Esophagus squamous epithelium (tissue), 5 donors: ENCODE measurements at regions not wholly inside any gene's neighbourhood (a gene's known extent, or its start where the extent isn't known, plus 50 kb on each side); places are given as distances from the start of the nearest gene placed in this dataset.

Source experiments
- DNase-seq: peaks from one replicate; lab custom pipeline; 2025; lab: John Stamatoyannopoulos, UW
- H3K27ac ChIP-seq, 4 donors: fragments of 200-600 bp; sonication (generic); one replicate each; pipeline ENCODE4 v1.5.1; 2016 to 2019; ENCODE audit warnings: mild to moderate bottlenecking in 1 of 4
- H3K27me3 ChIP-seq, 4 donors: fragments of 200-600 bp; sonication (generic); 1 replicate in 3 of 4; 2 replicates in 1 of 4; pipeline versions ENCODE4 v1.5.1 to v1.6.0; 2017 to 2021; ENCODE audit warnings: antibody characterized with exemption in 1 of 4
- H3K36me3 ChIP-seq, 3 donors: fragments of 200-600 bp; sonication (generic); one replicate each; pipeline ENCODE4 v1.5.1; 2016 to 2019
- H3K4me1 ChIP-seq, 3 donors: fragments of 200-600 bp; sonication (generic); one replicate each; pipeline ENCODE4 v1.5.1; 2017 to 2019
- H3K4me3 ChIP-seq, 4 donors: fragments of 200-600 bp; sonication (generic); 1 replicate in 3 of 4; 2 replicates in 1 of 4; pipeline ENCODE4 v1.5.1; 2016 to 2019; ENCODE audit warnings: mild to moderate bottlenecking in 2 of 4, moderate library complexity in 1 of 4
- H3K9me3 ChIP-seq, 3 donors: fragments of 200-600 bp; sonication (generic); one replicate each; pipeline ENCODE4 v1.5.1; 2016 to 2019
- CTCF ChIP-seq, 6 experiments: fragments of 450-650 bp in 4 of 6; fragments of 200-600 bp in 2 of 6; sonication (generic) in 2 of 6; IDR thresholded peaks; one replicate each; pipeline ENCODE4 v1.5.1; 2016 to 2019; ENCODE audit warnings: antibody characterized with exemption in 6 of 6, mild to moderate bottlenecking in 4 of 6, moderate library complexity in 4 of 6
- POLR2A ChIP-seq, 4 donors: fragments of 450-650 bp; IDR thresholded peaks; one replicate each; pipeline ENCODE4 v1.6.1; 2017; ENCODE audit warnings: antibody characterized with exemption in 4 of 4, mild to moderate bottlenecking in 4 of 4, moderate library complexity in 3 of 4
- WGBS, 2 donors: methylation state at CpG; one replicate each; pipeline ENCODE4 v1.1.5; 2018; 5-methylcytosine and 5-hydroxymethylcytosine counted together
- intact Hi-C: fragments of 100-400 bp; cut with DNase I; formaldehyde crosslinking; loops from one replicate; pipeline ENCODE4 v1.15.0; 2022
- donor health status: DM: yes; HTN: yes; CAD: no.

- no peak for DNase-seq
- no peaks in the 10 kb centered on the region for H3K9me3 ChIP-seq
- H3K4me3 ChIP-seq = no peak overlapping the region
- intact Hi-C loops = no loop called here
- H3K27me3 ChIP-seq = no peaks in the 10 kb centered on the region
- H3K4me1 ChIP-seq = peaks cover 0 to 10% (median 0%) of the 10 kb centered on the region in 3 donors
- H3K36me3 ChIP-seq = no peaks in the 10 kb centered on the region
- 79 to 81% methylated on average over 3 of the region's 3 CpGs for WGBS, 2 donors
- no peak overlapping the region for H3K27ac ChIP-seq
- TF ChIP-seq CTCF (IDR thresholded peaks at IDR 0.05) (no peak), POLR2A (IDR thresholded peaks at IDR 0.05) (no peak)
Measured at GRCh38 chr12:88726806-88727720, 146.8 kb upstream of the KITLG start.

- no peak overlapping the region for H3K27ac ChIP-seq
- H3K36me3 ChIP-seq = no peaks in the 10 kb centered on the region
- no peak for TF ChIP-seq POLR2A (IDR thresholded peaks at IDR 0.05)
- TF ChIP-seq CTCF (IDR thresholded peaks at IDR 0.05) = no peak
- intact Hi-C loops = no loop called here
- H3K9me3 ChIP-seq = no peaks in the 10 kb centered on the region
- WGBS, 2 donors = 71 to 79% methylated on average over 1 of the region's 1 CpG
- H3K4me3 ChIP-seq = no peak overlapping the region
- H3K4me1 ChIP-seq = peaks cover 0 to 12% (median 0%) of the 10 kb centered on the region in 3 donors
- H3K27me3 ChIP-seq = no peaks in the 10 kb centered on the region
- DNase-seq = no peak
Measured at GRCh38 chr12:88725592-88726143, 145.4 kb upstream of the KITLG start.

- 43 to 45% methylated on average over 3 of the region's 3 CpGs for WGBS, 2 donors
- H3K27me3 ChIP-seq = no peaks in the 10 kb centered on the region
- intact Hi-C loops = no loop called here
Measured at GRCh38 chr12:88723219-88723618, 142.9 kb upstream of the KITLG start.

GRCh38 chr12:88720785-88721650 lies 140.7 kb upstream of the KITLG start:
- Histone ChIP-seq H3K36me3 (no peaks in the 10 kb centered on the region), H3K27me3 (no peaks in the 10 kb centered on the region), H3K4me3 (no peak overlapping the region), H3K27ac (no peak overlapping the region), H3K4me1 (peaks cover 0 to 20% (median under 1%) of the 10 kb centered on the region in 3 donors), H3K9me3 (no peaks in the 10 kb centered on the region)
- no peak for TF ChIP-seq POLR2A (IDR thresholded peaks at IDR 0.05)
- TF ChIP-seq CTCF (IDR thresholded peaks at IDR 0.05) = no peak
- DNase-seq = no peak
- 41 to 47% methylated on average over 5 of the region's 5 CpGs for WGBS, 2 donors
- intact Hi-C loops = no loop called here

More at GRCh38 chr12:88723219-88723618, 142.9 kb upstream of the KITLG start:
- Histone ChIP-seq H3K9me3 (no peaks in the 10 kb centered on the region), H3K4me3 (no peak overlapping the region), H3K27ac (no peak overlapping the region), H3K4me1 (peaks cover 0 to 15% (median 0%) of the 10 kb centered on the region in 3 donors), H3K36me3 (no peaks in the 10 kb centered on the region)
- DNase-seq = no peak
- TF ChIP-seq CTCF (IDR thresholded peaks at IDR 0.05) (no peak), POLR2A (IDR thresholded peaks at IDR 0.05) (no peak)
